HG02610 (cell line): ENCODE measurements at regions not wholly inside any gene's neighbourhood (a gene's known extent, or its start where the extent isn't known, plus 50 kb on each side); places are given as distances from the start of the nearest gene placed in this dataset.

Source experiments
- ATAC-seq: cut with Tn5 transposase; IDR thresholded peaks from one replicate; pipeline ENCODE4 v1.9.1; 2021; ENCODE audit warnings: mild to moderate bottlenecking, moderate library complexity; ENCODE audit not compliant: unreplicated experiment

GRCh38 chr22:49161002-49161850, 666.4 kb downstream of the BRD1 start:
- ATAC-seq = no peak

- no peak for ATAC-seq
Measured at GRCh38 chr22:49160261-49161001, 667.2 kb downstream of the BRD1 start.

- no peak for ATAC-seq
Measured at GRCh38 chr22:49159711-49160110, 668.0 kb downstream of the BRD1 start.

GRCh38 chr22:49158741-49159564, 668.7 kb downstream of the BRD1 start:
- ATAC-seq = no peak

- no peak for ATAC-seq
Measured at GRCh38 chr22:49157529-49158339, 669.9 kb downstream of the BRD1 start.

- no peak for ATAC-seq
Measured at GRCh38 chr22:49156662-49157285, 670.9 kb downstream of the BRD1 start.

- no peak for ATAC-seq
Measured at GRCh38 chr22:49155770-49156580, 671.7 kb downstream of the BRD1 start.

- ATAC-seq = no peak
Measured at GRCh38 chr22:49155039-49155769, 672.5 kb downstream of the BRD1 start.

- no peak for ATAC-seq
Measured at GRCh38 chr22:49154433-49154832, 673.2 kb downstream of the BRD1 start.

GRCh38 chr22:49153921-49154320, 673.8 kb downstream of the BRD1 start:
- no peak for ATAC-seq

- ATAC-seq = no peak
Measured at GRCh38 chr22:49152939-49153770, 674.5 kb downstream of the BRD1 start.

- ATAC-seq = no peak
Measured at GRCh38 chr22:49152127-49152938, 675.3 kb downstream of the BRD1 start.

GRCh38 chr22:49151256-49152126, 676.2 kb downstream of the BRD1 start:
- no peak for ATAC-seq

GRCh38 chr22:49150801-49151221, 676.9 kb downstream of the BRD1 start:
- no peak for ATAC-seq

GRCh38 chr22:49149721-49150608, 677.7 kb downstream of the BRD1 start:
- ATAC-seq = no peak
